PFSK-1 (cell line): ENCODE measurements at regions not wholly inside any gene's neighbourhood (a gene's known extent, or its start where the extent isn't known, plus 50 kb on each side); places are given as distances from the start of the nearest gene placed in this dataset.

Source experiments
- FOXP2 ChIP-seq: optimal IDR thresholded peaks from 2 replicates; pipeline ENCODE3; 2011; ENCODE audit warnings: borderline replicate concordance, control low read depth, inconsistent platforms; ENCODE audit not compliant: insufficient read depth; ENCODE audit errors: extremely low read length, extremely low read depth
- POLR2AphosphoS5 ChIP-seq: IDR thresholded peaks from 2 replicates; pipeline ENCODE4 v1.6.1; 2012; ENCODE audit warnings: low read depth, mild to moderate bottlenecking, control low read depth, low read length, moderate library complexity
- SIN3A ChIP-seq: IDR thresholded peaks from 2 replicates; pipeline ENCODE4 v1.6.1; 2012; ENCODE audit warnings: mild to moderate bottlenecking, low read length, moderate library complexity, borderline replicate concordance; ENCODE audit not compliant: insufficient read depth
- TAF1 ChIP-seq: IDR thresholded peaks from 2 replicates; pipeline ENCODE4 v1.6.1; 2012; ENCODE audit warnings: low read length, control low read depth, borderline replicate concordance; ENCODE audit not compliant: insufficient read depth
- TF ChIP-seq, protein P1 (sequence below), 2 experiments: IDR thresholded peaks; 2 replicates each; pipeline versions ENCODE4 v1.6.1 to v1.8.0; 2011 to 2012; ENCODE audit warnings: low read depth in 2 of 2, low read length in 2 of 2, control low read depth in 1 of 2, inconsistent platforms in 1 of 2, mild to moderate bottlenecking in 1 of 2, moderate library complexity in 1 of 2; ENCODE audit not compliant: insufficient read depth in 1 of 2

DNA sequence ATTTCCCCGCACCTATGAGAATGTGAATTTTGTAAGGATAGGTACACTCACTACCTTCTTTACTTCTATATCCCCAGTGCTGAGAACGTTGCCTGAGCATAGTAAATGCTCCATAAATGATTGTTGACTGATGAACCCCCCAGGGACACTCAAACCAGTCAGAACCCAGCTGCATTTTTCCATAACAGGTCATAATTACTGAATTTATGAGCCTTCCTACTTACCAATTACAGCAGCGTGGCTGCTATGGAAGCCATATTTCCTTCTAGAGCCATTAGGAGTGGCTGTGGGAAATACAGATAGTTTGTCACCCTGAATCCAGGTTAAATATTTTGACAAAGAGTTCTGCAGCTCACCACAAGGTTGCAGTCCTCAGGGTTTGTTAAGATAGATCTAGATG is 135.0 kb downstream of the TAF11L14 start:
- TF ChIP-seq, protein P1, sequence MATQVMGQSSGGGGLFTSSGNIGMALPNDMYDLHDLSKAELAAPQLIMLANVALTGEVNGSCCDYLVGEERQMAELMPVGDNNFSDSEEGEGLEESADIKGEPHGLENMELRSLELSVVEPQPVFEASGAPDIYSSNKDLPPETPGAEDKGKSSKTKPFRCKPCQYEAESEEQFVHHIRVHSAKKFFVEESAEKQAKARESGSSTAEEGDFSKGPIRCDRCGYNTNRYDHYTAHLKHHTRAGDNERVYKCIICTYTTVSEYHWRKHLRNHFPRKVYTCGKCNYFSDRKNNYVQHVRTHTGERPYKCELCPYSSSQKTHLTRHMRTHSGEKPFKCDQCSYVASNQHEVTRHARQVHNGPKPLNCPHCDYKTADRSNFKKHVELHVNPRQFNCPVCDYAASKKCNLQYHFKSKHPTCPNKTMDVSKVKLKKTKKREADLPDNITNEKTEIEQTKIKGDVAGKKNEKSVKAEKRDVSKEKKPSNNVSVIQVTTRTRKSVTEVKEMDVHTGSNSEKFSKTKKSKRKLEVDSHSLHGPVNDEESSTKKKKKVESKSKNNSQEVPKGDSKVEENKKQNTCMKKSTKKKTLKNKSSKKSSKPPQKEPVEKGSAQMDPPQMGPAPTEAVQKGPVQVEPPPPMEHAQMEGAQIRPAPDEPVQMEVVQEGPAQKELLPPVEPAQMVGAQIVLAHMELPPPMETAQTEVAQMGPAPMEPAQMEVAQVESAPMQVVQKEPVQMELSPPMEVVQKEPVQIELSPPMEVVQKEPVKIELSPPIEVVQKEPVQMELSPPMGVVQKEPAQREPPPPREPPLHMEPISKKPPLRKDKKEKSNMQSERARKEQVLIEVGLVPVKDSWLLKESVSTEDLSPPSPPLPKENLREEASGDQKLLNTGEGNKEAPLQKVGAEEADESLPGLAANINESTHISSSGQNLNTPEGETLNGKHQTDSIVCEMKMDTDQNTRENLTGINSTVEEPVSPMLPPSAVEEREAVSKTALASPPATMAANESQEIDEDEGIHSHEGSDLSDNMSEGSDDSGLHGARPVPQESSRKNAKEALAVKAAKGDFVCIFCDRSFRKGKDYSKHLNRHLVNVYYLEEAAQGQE (IDR thresholded peaks at IDR 0.05; ENCODE audit: insufficient read depth in 1 of 2, low read depth in 2 of 2, low read length in 2 of 2): no peak
- TF ChIP-seq FOXP2 (no peak), POLR2AphosphoS5 (no peak), SIN3A (no peak), TAF1 (no peak)

DNA sequence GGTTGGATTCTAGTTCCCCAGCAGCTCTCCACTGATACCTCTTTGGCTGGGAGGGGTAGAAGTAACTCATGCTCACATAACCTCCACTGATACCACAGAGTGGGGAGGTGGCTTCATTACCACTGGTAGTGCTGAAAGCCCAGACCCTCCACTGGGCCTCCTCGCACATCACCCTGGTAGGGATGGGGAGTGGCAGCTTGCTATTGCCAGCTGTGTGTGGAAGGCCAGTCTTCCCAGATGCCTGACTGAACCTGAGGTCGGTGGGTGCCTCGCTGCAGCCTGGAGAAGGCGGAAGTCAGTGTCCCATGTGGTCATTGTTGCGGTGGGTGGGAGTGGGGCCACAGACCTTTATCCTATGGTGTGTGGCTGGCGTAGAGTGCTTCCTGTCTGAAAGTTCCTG is 138.0 kb downstream of the TAF11L14 start:
- TF ChIP-seq, protein P1 (IDR thresholded peaks at IDR 0.05; ENCODE audit: insufficient read depth in 1 of 2, low read depth in 2 of 2, low read length in 2 of 2): no peak
- TF ChIP-seq POLR2AphosphoS5 (no peak), FOXP2 (no peak), TAF1 (no peak), SIN3A (no peak)

DNA sequence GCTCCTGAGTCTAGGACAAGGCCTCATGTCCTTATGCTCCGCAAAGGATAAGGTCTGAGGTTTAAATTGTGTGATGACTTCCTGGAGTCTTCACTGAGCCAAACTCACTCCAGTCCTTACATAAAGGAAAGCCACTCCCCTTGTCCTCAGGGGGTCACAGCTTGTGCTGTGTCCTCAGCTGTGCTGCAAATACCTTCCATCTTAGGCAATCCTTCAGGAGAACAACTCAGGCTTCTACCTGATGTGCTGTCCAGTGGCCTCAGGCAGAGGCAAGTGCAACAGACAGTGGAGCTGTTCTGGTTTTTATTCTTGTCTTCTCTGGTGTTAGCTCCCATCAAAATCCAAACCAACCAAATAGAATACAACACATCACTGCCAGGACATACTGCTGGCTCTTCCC is 151.5 kb downstream of the TAF11L14 start:
- TF ChIP-seq TAF1: no peak
- TF ChIP-seq SIN3A: no peak
- TF ChIP-seq POLR2AphosphoS5: no peak
- TF ChIP-seq, protein P1 (IDR thresholded peaks at IDR 0.05; ENCODE audit: insufficient read depth in 1 of 2, low read depth in 2 of 2, low read length in 2 of 2): no peak
- no peak for TF ChIP-seq FOXP2

DNA sequence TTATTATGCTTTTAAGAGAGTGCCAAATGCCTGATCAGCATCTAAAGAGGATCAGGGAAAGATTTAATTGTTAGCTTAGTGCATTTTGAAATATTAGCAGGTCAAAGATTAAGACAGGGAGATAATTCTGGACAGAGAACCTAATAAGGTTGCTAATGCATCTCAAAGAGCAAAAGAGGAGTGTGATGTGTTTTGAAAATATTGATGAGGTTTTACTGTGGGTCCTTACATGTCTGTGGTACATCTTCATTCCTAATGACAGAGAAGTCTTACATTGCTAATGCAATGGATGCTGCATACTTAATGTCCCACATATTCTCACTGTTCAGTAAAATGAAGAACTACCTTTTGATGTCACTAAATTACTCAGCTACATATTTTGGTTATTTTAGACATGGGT is 154.1 kb downstream of the TAF11L14 start:
- no peak for TF ChIP-seq TAF1

DNA sequence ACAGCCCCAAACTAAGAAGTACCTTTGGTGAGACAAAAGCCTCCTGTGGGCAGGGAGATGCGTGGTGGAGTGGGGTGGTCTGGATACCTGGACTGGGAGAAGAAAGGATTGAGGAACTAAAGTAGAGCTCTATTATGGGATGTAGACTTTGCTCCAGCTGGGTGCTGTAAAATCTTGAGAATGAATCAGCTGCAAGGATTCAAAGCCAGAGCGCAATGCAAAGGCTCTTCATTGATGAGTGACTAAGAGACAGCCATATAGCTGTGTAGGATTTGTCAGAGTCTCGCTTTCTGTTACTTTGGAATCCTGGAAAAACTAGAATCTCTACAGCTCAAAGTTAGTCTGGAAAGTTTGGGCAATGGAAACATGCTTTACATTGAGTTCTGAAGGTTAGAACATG is 159.9 kb downstream of the TAF11L14 start:
- TF ChIP-seq, protein P1 (IDR thresholded peaks at IDR 0.05; ENCODE audit: insufficient read depth in 1 of 2, low read depth in 2 of 2, low read length in 2 of 2): no peak
- no peak for TF ChIP-seq FOXP2
- TF ChIP-seq SIN3A: no peak
- no peak for TF ChIP-seq TAF1
- TF ChIP-seq POLR2AphosphoS5: no peak
